ENCODE measurements at regions not wholly inside any gene's neighbourhood (a gene's known extent, or its start where the extent isn't known, plus 50 kb on each side); places are given as distances from the start of the nearest gene placed in this dataset.

GRCh38 chr3:137217733-137218132 is 259.9 kb downstream of the IL20RB start:
- peak; percentile 40 for DNase-seq
- Histone ChIP-seq H3K9me3 (ENCODE audit: severe bottlenecking) (no peaks in the 10 kb centered on the region), H3K36me3 (no peaks in the 10 kb centered on the region), H3K4me3 (ENCODE audit: low read depth, low read length) (no peak overlapping the region), H3K27me3 (ENCODE audit: insufficient read depth, low read depth, severe bottlenecking) (no peaks in the 10 kb centered on the region), H3K27ac (no peak overlapping the region)
- TF ChIP-seq, protein P1, sequence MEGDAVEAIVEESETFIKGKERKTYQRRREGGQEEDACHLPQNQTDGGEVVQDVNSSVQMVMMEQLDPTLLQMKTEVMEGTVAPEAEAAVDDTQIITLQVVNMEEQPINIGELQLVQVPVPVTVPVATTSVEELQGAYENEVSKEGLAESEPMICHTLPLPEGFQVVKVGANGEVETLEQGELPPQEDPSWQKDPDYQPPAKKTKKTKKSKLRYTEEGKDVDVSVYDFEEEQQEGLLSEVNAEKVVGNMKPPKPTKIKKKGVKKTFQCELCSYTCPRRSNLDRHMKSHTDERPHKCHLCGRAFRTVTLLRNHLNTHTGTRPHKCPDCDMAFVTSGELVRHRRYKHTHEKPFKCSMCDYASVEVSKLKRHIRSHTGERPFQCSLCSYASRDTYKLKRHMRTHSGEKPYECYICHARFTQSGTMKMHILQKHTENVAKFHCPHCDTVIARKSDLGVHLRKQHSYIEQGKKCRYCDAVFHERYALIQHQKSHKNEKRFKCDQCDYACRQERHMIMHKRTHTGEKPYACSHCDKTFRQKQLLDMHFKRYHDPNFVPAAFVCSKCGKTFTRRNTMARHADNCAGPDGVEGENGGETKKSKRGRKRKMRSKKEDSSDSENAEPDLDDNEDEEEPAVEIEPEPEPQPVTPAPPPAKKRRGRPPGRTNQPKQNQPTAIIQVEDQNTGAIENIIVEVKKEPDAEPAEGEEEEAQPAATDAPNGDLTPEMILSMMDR (IDR thresholded peaks at IDR 0.05; ENCODE audit: low read depth, low read length): peak; percentile 65

DNA sequence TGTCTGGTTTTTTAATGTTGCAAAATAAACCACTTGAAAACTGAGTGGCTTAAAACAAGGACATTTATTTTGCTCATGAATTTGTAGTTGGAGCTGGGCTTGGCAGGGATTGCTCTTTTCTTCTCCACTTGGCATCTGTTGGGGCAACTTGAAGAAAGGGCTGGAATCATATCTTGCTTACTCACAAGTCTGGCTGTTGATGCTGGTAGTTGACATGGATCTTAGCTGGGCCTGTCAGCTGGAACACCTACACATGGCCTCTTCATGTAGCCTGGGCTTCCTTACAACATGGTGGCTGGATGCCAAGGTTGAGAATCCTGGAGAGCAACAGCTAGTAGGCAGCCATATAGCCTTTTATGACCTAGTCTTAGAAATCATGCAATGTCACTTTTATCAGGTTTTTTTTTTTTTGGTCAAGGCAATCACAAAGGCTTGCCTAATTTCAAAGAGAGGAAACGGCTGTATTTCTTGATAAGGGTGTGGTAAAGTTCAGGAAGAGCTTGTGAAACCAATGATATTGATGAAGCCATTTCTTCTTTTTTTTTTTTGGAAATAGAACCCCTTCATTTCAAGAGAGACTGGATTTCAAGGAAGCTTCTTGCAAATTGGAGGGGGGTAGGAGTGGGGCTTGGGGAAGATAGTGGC is 262.1 kb downstream of the IL20RB start:
- no peak overlapping the region for H3K27ac ChIP-seq
- H3K9me3 ChIP-seq (ENCODE audit: severe bottlenecking): no peaks in the 10 kb centered on the region
- no peaks in the 10 kb centered on the region for H3K27me3 ChIP-seq (ENCODE audit: insufficient read depth, low read depth, severe bottlenecking)
- TF ChIP-seq, protein P1 (IDR thresholded peaks at IDR 0.05; ENCODE audit: low read depth, low read length): no peak
- H3K4me3 ChIP-seq (ENCODE audit: low read depth, low read length): no peak overlapping the region
- no peaks in the 10 kb centered on the region for H3K36me3 ChIP-seq
- no peak for DNase-seq

- no peak overlapping the region for H3K27ac ChIP-seq
- TF ChIP-seq, protein P1 (IDR thresholded peaks at IDR 0.05; ENCODE audit: low read depth, low read length): no peak
Observed at GRCh38 chr3:137222736-137223225, 265.0 kb downstream of the IL20RB start.

DNA sequence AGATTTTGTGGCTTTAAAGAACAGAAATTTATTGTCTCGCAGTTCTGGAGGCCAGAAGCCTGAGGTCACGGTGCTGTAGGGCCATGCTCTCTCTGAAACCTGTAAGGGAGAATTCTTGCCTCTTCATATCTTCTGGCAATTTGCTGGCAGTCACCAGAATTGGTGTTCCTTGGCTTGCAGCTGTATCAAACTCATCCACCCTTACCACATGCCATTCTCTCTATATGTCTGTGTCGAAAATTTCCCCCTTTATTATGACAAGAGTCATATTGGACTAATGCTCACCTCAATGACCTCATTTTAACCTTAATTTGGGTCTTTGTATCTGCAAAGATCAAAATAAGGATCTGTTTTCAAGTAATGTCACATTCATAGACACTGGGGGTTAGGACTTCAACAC is 266.7 kb downstream of the IL20RB start:
- Histone ChIP-seq H3K36me3 (no peaks in the 10 kb centered on the region), H3K9me3 (ENCODE audit: severe bottlenecking) (no peaks in the 10 kb centered on the region), H3K27ac (no peak overlapping the region), H3K4me3 (ENCODE audit: low read depth, low read length) (no peak overlapping the region), H3K27me3 (ENCODE audit: insufficient read depth, low read depth, severe bottlenecking) (no peaks in the 10 kb centered on the region)
- TF ChIP-seq, protein P1 (IDR thresholded peaks at IDR 0.05; ENCODE audit: low read depth, low read length): no peak
- DNase-seq: no peak

More at GRCh38 chr3:137222736-137223225, 265.0 kb downstream of the IL20RB start:
- Histone ChIP-seq H3K27me3 (ENCODE audit: insufficient read depth, low read depth, severe bottlenecking) (no peaks in the 10 kb centered on the region), H3K9me3 (ENCODE audit: severe bottlenecking) (no peaks in the 10 kb centered on the region), H3K36me3 (no peaks in the 10 kb centered on the region), H3K4me3 (ENCODE audit: low read depth, low read length) (no peak overlapping the region)
- no peak for DNase-seq

- no peaks in the 10 kb centered on the region for H3K36me3 ChIP-seq
- DNase-seq: no peak
- H3K9me3 ChIP-seq (ENCODE audit: severe bottlenecking): no peaks in the 10 kb centered on the region
- TF ChIP-seq, protein P1 (IDR thresholded peaks at IDR 0.05; ENCODE audit: low read depth, low read length): no peak
- no peak overlapping the region for H3K27ac ChIP-seq
- H3K4me3 ChIP-seq (ENCODE audit: low read depth, low read length): no peak overlapping the region
- H3K27me3 ChIP-seq (ENCODE audit: insufficient read depth, low read depth, severe bottlenecking): no peaks in the 10 kb centered on the region
Observed at GRCh38 chr3:137242836-137243400, 285.1 kb downstream of the IL20RB start.
